ENCODE measurements at regions not wholly inside any gene's neighbourhood (a gene's known extent, or its start where the extent isn't known, plus 50 kb on each side); places are given as distances from the start of the nearest gene placed in this dataset.

DNA sequence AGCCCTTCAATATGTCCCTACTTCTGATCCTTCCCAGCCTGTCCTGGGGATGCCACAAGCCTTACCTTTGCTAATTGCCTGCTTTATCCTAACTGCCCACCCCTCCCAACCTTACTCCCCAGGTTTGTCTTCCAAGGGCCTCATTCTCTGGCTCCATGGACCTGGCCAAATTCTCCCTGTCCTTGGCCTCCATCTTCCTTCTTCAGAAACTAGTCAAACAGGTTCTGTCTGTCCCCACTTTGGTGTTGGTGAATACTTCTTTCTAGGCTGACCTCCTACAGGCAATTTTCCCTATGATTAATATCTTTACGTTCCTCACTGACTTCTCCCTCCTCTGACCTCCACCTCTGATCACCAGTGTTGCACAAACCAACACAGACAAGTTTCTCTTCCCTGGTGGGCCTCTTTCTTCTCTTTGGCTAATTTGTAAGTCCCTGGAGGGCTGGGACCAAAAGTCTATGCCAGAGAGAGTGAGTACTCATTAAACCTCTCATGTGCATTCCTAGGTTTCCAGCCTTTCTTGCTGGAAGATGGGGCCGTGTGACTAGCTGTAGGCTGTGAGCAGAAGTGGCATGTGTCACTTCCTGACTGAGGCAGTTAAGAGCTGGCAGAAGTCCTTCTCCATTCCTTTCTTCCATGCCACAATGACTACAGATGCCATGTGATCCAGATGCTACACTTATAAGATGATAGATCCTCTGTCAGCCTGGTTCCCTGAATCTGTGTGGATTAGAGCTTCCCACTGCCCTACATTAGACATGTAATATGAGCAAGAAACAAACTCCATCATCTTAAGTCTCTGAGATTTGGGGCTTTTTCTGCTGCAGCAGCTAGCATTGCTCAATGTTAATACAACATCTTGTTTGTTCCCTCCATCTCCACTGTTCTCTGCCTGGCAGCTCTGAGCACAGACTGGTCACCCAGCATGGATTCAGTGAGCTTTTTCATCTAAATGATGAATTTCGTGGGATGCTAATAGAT, 382.7 kb downstream of the RPS24 start:
- intact Hi-C loops (cut with micrococcal nuclease; ENCODE audit: unreplicated experiment): no loop called here
- no peak for DNase-seq
- CTCF ChIA-PET: interaction anchor here (0.5 kb wide), 1 partner anchor 367 kb away, joined by 3 read pairs; no protein-coding TSS in a partner anchor
- Mint-ChIP-seq H3K4me3 (ENCODE audit: low read depth, unreplicated experiment) (no peak overlapping the region), H3K36me3 (ENCODE audit: insufficient read depth, unreplicated experiment) (no peaks in the 10 kb centered on the region), H3K9me3 (ENCODE audit: low read depth, unreplicated experiment) (no peaks in the 10 kb centered on the region), H3K27ac (ENCODE audit: unreplicated experiment) (no peak overlapping the region), H3K4me1 (ENCODE audit: low read depth, unreplicated experiment) (peaks cover 8% of the 10 kb centered on the region), H3K27me3 (ENCODE audit: unreplicated experiment) (peaks cover 83% of the 10 kb centered on the region)
- TF ChIP-seq, protein P1, sequence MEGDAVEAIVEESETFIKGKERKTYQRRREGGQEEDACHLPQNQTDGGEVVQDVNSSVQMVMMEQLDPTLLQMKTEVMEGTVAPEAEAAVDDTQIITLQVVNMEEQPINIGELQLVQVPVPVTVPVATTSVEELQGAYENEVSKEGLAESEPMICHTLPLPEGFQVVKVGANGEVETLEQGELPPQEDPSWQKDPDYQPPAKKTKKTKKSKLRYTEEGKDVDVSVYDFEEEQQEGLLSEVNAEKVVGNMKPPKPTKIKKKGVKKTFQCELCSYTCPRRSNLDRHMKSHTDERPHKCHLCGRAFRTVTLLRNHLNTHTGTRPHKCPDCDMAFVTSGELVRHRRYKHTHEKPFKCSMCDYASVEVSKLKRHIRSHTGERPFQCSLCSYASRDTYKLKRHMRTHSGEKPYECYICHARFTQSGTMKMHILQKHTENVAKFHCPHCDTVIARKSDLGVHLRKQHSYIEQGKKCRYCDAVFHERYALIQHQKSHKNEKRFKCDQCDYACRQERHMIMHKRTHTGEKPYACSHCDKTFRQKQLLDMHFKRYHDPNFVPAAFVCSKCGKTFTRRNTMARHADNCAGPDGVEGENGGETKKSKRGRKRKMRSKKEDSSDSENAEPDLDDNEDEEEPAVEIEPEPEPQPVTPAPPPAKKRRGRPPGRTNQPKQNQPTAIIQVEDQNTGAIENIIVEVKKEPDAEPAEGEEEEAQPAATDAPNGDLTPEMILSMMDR (IDR thresholded peaks at IDR 0.05; ENCODE audit: unreplicated experiment): no peak
- BruUV-seq (replicated peaks): no TSS peak

DNA sequence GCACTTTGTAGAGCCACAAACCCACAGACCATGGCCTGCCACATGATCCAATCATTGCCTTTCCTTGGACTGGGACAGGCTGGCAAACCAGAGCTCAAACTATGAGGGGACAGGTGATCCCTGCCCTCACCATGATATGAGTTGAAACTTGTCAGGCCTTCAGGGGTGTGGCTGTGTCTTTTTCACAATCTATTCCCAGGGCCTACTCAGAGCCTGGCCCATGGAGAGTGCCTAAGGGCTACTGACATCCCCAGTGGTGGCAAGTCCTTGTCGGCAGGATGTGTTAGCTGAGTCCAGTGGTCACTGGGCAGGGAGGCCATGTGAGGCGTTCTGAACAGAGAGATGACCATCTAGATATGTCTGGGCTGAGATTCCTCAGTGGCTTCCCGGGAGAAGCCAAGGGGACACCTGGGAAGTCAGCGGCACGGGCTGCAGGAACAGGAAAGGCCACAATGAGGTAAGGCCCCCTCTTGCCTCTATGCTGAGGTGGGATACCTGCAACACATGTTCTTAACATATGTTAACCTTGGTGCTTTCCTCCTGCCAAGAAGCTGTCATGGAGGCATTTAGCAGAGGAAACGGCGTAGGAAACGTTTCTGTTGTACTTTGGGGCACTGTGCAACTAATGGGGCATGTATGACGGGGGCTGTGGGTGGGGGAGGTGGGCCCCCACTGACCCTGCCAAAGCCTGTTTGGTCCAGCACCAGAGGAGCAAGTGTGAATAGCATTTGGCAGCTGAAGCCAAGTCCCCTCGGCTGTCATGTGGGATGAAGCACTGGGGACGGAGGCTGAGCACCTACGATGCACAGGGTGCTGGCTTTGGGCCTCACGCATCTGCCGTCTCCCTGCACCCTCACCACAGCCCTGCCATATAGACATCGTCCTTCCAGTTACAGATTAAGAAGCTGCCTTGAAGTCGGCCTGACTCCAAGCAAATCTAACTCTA, 384.0 kb downstream of the RPS24 start:
- TF ChIP-seq, protein P1 (IDR thresholded peaks at IDR 0.05; ENCODE audit: unreplicated experiment): no peak
- intact Hi-C loops (cut with micrococcal nuclease; ENCODE audit: unreplicated experiment): no loop called here
- Mint-ChIP-seq H3K9me3 (ENCODE audit: low read depth, unreplicated experiment) (no peaks in the 10 kb centered on the region), H3K36me3 (ENCODE audit: insufficient read depth, unreplicated experiment) (no peaks in the 10 kb centered on the region), H3K4me1 (ENCODE audit: low read depth, unreplicated experiment) (peaks cover 8% of the 10 kb centered on the region), H3K27me3 (ENCODE audit: unreplicated experiment) (peaks cover 83% of the 10 kb centered on the region), H3K4me3 (ENCODE audit: low read depth, unreplicated experiment) (no peak overlapping the region), H3K27ac (ENCODE audit: unreplicated experiment) (no peak overlapping the region)
- CTCF ChIA-PET: interaction anchor here (0.6 kb wide), 1 partner anchor 309 kb away, joined by 4 read pairs; no protein-coding TSS in a partner anchor
- no peak for DNase-seq
- BruUV-seq (replicated peaks): no TSS peak

DNA sequence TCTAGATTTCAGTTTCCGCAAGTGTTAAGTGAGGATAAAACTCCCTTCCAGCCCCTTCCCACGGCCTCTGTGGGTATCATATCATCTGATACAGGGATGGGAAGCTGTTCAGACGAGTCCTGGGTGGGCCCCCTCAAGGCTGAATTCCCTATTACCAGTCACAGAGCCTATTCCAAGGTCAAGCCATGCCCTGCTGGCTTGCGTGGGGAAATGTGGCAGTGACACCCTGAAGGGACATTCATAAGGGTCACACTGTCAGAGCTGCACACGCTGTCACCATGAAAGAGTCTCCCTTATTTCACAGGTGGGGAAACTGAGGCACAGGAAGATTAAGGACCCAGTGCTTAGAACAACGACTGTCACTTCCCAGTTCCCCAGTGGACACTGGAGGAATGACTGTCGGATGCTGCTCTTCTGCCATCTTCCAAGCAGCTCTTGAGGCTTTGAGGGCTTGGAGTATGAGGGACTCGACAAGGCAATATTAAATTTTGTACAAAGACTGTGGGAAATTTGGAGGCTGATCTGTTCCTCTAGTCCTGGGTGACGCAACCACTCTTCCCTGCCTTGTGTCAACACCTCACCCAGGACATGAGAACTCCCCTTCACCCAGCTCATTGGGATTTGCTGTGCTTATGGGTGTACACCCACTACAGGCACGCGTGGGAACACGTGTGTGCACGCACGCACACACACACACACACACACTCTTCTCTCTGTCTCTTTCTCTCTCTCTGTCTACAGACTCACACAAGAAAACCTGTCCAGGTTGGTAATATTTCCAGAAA, 386.0 kb downstream of the RPS24 start:
- Mint-ChIP-seq H3K9me3 (ENCODE audit: low read depth, unreplicated experiment) (no peaks in the 10 kb centered on the region), H3K27me3 (ENCODE audit: unreplicated experiment) (peaks cover 82% of the 10 kb centered on the region), H3K4me3 (ENCODE audit: low read depth, unreplicated experiment) (no peak overlapping the region), H3K27ac (ENCODE audit: unreplicated experiment) (no peak overlapping the region), H3K4me1 (ENCODE audit: low read depth, unreplicated experiment) (peaks cover 8% of the 10 kb centered on the region), H3K36me3 (ENCODE audit: insufficient read depth, unreplicated experiment) (no peaks in the 10 kb centered on the region)
- TF ChIP-seq, protein P1 (IDR thresholded peaks at IDR 0.05; ENCODE audit: unreplicated experiment): no peak
- no TSS peak for BruUV-seq (replicated peaks)
- intact Hi-C loops (cut with micrococcal nuclease; ENCODE audit: unreplicated experiment): loop anchor here (10.0 kb wide), 1 partner anchor 235 kb away; no protein-coding TSS in a partner anchor
- no peak for DNase-seq
- CTCF ChIA-PET: no interaction called here
